HCT116 (cell line): ENCODE measurements at regions not wholly inside any gene's neighbourhood (a gene's known extent, or its start where the extent isn't known, plus 50 kb on each side); places are given as distances from the start of the nearest gene placed in this dataset.

Experiments
- ATAC-seq: fragments of 200-7000 bp; cut with Tn5 transposase; 2 replicates; pipeline ENCODE4 v1.9.1; 2020; ENCODE audit warnings: mild to moderate bottlenecking, moderate library complexity
- BruUV-seq: library from RNA; stranded (reverse); fragments of 400-500 nt; replicated peaks from 2 replicates; lab custom pipeline; 2021; lab: Mats Ljungman, UMichigan
- CTCF ChIA-PET: fragments of 300-600 bp; sonication (Branson Sonifier 250); formaldehyde crosslinking; loops from one replicate; lab custom pipeline; 2021; ENCODE audit warnings: antibody characterized with exemption; lab: Charles Lee
- POLR2A ChIA-PET: fragments of 300-600, 350-600 bp; sonication (Branson Sonifier 250); formaldehyde crosslinking; loops from one replicate; lab custom pipeline; 2021; ENCODE audit warnings: antibody characterized with exemption; lab: Charles Lee
- RAD21 ChIA-PET, 2 experiments: fragments of 300-600 bp; sonication (Branson Sonifier 250); formaldehyde crosslinking; loops; one replicate each; lab custom pipeline; 2023; ENCODE audit warnings: low total read pairs in 2 of 2; ENCODE audit not compliant: uncharacterized antibody in 2 of 2, unreplicated experiment in 2 of 2, low non-redundant PET in 1 of 2; lab: Charles Lee
- DNase-seq: peaks from one replicate; pipeline ENCODE4 v3.0.0-alpha.2; 2010; ENCODE audit warnings: low read depth, low spot score
- H2AFZ ChIP-seq: fragments of 200-600 bp; shearing (Covaris generic), sonication (generic); 2 replicates; pipeline ENCODE4 v1.6.1; 2017; ENCODE audit warnings: low read depth, mixed run types, mixed read lengths, antibody characterized with exemption, low read length; ENCODE audit not compliant: poor library complexity, severe bottlenecking
- H3K27ac ChIP-seq: 2 replicates; pipeline ENCODE4 v1.5.1; 2012; ENCODE audit warnings: low read depth, low read length
- H3K27me3 ChIP-seq: fragments of 200-600 bp; sonication (generic); 2 replicates; pipeline ENCODE4 v1.6.1; 2016; ENCODE audit warnings: mixed run types, low read length, mixed read lengths; ENCODE audit not compliant: insufficient read depth
- H3K36me3 ChIP-seq, 2 experiments: fragments of 200-500 bp in 1 of 2; fragments of 200-600 bp in 1 of 2; sonication (Bioruptor generic) in 1 of 2; sonication (generic) in 1 of 2; 2 replicates each; pipeline versions ENCODE4 v1.5.1 to v1.6.1; 2014 to 2016; ENCODE audit warnings: low read length in 2 of 2, inconsistent platforms in 1 of 2, mixed read lengths in 1 of 2, mixed run types in 1 of 2; ENCODE audit not compliant: insufficient read depth in 2 of 2, control insufficient read depth in 1 of 2
- H3K4me1 ChIP-seq, 2 experiments: fragments of 200-600 bp in 1 of 2; sonication (generic) in 1 of 2; 2 replicates each; pipeline versions ENCODE4 v1.5.1 to v1.6.1; 2012 to 2017; ENCODE audit warnings: low read length in 2 of 2, inconsistent platforms in 1 of 2, mild to moderate bottlenecking in 1 of 2, mixed read lengths in 1 of 2, mixed run types in 1 of 2, moderate library complexity in 1 of 2; ENCODE audit not compliant: insufficient read depth in 2 of 2, control insufficient read depth in 1 of 2
- H3K4me2 ChIP-seq: fragments of 200-600 bp; sonication (generic); 2 replicates; pipeline ENCODE4 v1.6.1; 2017; ENCODE audit warnings: mixed run types, low read length, mixed read lengths
- H3K4me3 ChIP-seq, 2 experiments: fragments of 200-600 bp in 1 of 2; sonication (generic) in 1 of 2; replicated peaks in 1 of 2; 2 replicates each; pipeline ENCODE4 v1.5.1; 2011 to 2016; ENCODE audit warnings: low read length in 2 of 2, control low read depth in 1 of 2, low read depth in 1 of 2, mild to moderate bottlenecking in 1 of 2, mixed read lengths in 1 of 2, mixed run types in 1 of 2
- H3K79me2 ChIP-seq: fragments of 200-600 bp; sonication (generic); 2 replicates; pipeline ENCODE4 v1.6.1; 2017; ENCODE audit warnings: mild to moderate bottlenecking, mixed run types, low read length, moderate library complexity, mixed read lengths; ENCODE audit not compliant: insufficient read depth
- H3K9ac ChIP-seq: fragments of 200-600 bp; sonication (generic); 2 replicates; pipeline ENCODE4 v1.6.1; 2016; ENCODE audit warnings: low read length, mixed read lengths
- H3K9me2 ChIP-seq: fragments of 200-600 bp; sonication (generic), shearing (Covaris generic); 2 replicates; pipeline ENCODE4 v1.6.1; 2017; ENCODE audit warnings: mixed run types, mild to moderate bottlenecking, moderate library complexity; ENCODE audit not compliant: insufficient read depth
- H3K9me3 ChIP-seq, 2 experiments: fragments of 200-500 bp in 1 of 2; fragments of 200-600 bp in 1 of 2; sonication (Bioruptor generic) in 1 of 2; sonication (generic) in 1 of 2; 2 replicates each; pipeline ENCODE4 v1.6.1; 2014 to 2017; ENCODE audit warnings: low read length in 2 of 2, mixed read lengths in 2 of 2, inconsistent platforms in 1 of 2, low read depth in 1 of 2, mild to moderate bottlenecking in 1 of 2, mixed run types in 1 of 2, moderate library complexity in 1 of 2; ENCODE audit not compliant: control insufficient read depth in 1 of 2, insufficient read depth in 1 of 2
- H4K20me1 ChIP-seq: fragments of 200-600 bp; sonication (generic), shearing (Covaris generic); 2 replicates; pipeline ENCODE4 v1.6.1; 2017; ENCODE audit warnings: mixed run types, mild to moderate bottlenecking, moderate library complexity; ENCODE audit not compliant: insufficient read depth
- ATF3 ChIP-seq: IDR thresholded peaks from 2 replicates; pipeline ENCODE4 v1.6.1; 2012
- EGR1 ChIP-seq: IDR thresholded peaks from 2 replicates; pipeline ENCODE4 v1.6.1; 2012; ENCODE audit warnings: low read depth
- EZH2 ChIP-seq: fragments of 200-600 bp; sonication (generic); IDR thresholded peaks from 2 replicates; pipeline ENCODE4 v1.6.1; 2017; ENCODE audit warnings: antibody characterized with exemption, mixed run types
- MAX ChIP-seq: IDR thresholded peaks from 2 replicates; pipeline ENCODE4 v1.6.1; 2012
- POLR2AphosphoS5 ChIP-seq: IDR thresholded peaks from 2 replicates; pipeline ENCODE4 v1.6.1; 2011; ENCODE audit warnings: mild to moderate bottlenecking, low read depth, low read length, moderate library complexity
- RAD21 ChIP-seq: IDR thresholded peaks from 2 replicates; pipeline ENCODE4 v1.6.1; 2012; ENCODE audit warnings: low read depth, mild to moderate bottlenecking
- REST ChIP-seq: IDR thresholded peaks from 2 replicates; pipeline ENCODE4 v1.6.1; 2012; ENCODE audit warnings: low read depth
- YY1 ChIP-seq: IDR thresholded peaks from 2 replicates; pipeline ENCODE4 v1.6.1; 2011; ENCODE audit warnings: low read length, low read depth, moderate library complexity, mild to moderate bottlenecking; ENCODE audit not compliant: insufficient replicate concordance; ENCODE audit errors: extremely low read depth
- ZNF274 ChIP-seq: fragments of 200-500 bp; sonication (Bioruptor generic); IDR thresholded peaks from 2 replicates; pipeline ENCODE4 v1.6.1; 2014; ENCODE audit warnings: mild to moderate bottlenecking, low read depth, low read length, inconsistent platforms
- intact Hi-C: fragments of 100-400 bp; cut with micrococcal nuclease; formaldehyde crosslinking; loops from 2 replicates; pipeline ENCODE4 v1.10.0; 2022

- Histone ChIP-seq H3K9me2 (no peaks in the 10 kb centered on the region), H3K4me1 (no peaks in the 10 kb centered on the region), H3K27me3 (no peaks in the 10 kb centered on the region), H4K20me1 (no peaks in the 10 kb centered on the region; the same call in 1 of the 2 replicates), H3K27ac (no peak overlapping the region), H3K9ac (no peak overlapping the region), H3K36me3 (no peaks in the 10 kb centered on the region)
- DNase-seq, result no peak
- RAD21 ChIA-PET, result no interaction called here
- intact Hi-C loops, result no loop called here
- no peak for TF ChIP-seq EGR1
- TF ChIP-seq EZH2, result no peak
- TF ChIP-seq ZNF274, result no peak
- TF ChIP-seq ATF3, result no peak
- TF ChIP-seq YY1, result no peak
- no peak for TF ChIP-seq POLR2AphosphoS5
- TF ChIP-seq REST, result no peak
- TF ChIP-seq MAX, result no peak
- TF ChIP-seq RAD21, result no peak
- TF ChIP-seq, all 23 proteins: peak for 0
- CTCF ChIA-PET, result no interaction called here
- ATAC-seq, result no peak
- H3K9me3 ChIP-seq, result no peaks in the 10 kb centered on the region
- H2AFZ ChIP-seq, result no peak overlapping the region
- no peak overlapping the region for H3K4me3 ChIP-seq
- no peak overlapping the region for H3K4me2 ChIP-seq
- POLR2A ChIA-PET, result no interaction called here
- no TSS peak for BruUV-seq
- H3K79me2 ChIP-seq, result no peaks in the 10 kb centered on the region
Observed at GRCh38 chr4:153969542-153969941, 180.7 kb upstream of the SFRP2 start.
